ENCODE measurements at regions not wholly inside any gene's neighbourhood (a gene's known extent, or its start where the extent isn't known, plus 50 kb on each side); places are given as distances from the start of the nearest gene placed in this dataset.

- in situ Hi-C loops (cut with MboI; ENCODE audit: low sequenced_read_pairs): no loop called here
These were observed 558.2 kb upstream of the JAG1 start for GRCh38 chr20:11231742-11232648.

GRCh38 chr20:11232896-11233295 is 559.1 kb upstream of the JAG1 start:
- in situ Hi-C loops (cut with MboI; ENCODE audit: low sequenced_read_pairs): no loop called here

GRCh38 chr20:11234181-11234580 is 560.4 kb upstream of the JAG1 start:
- in situ Hi-C loops (cut with MboI; ENCODE audit: low sequenced_read_pairs): no loop called here

GRCh38 chr20:11234608-11235007 is 560.8 kb upstream of the JAG1 start:
- in situ Hi-C loops (cut with MboI; ENCODE audit: low sequenced_read_pairs): no loop called here

- in situ Hi-C loops (cut with MboI; ENCODE audit: low sequenced_read_pairs): no loop called here
These were observed 561.3 kb upstream of the JAG1 start for GRCh38 chr20:11235058-11235457.

GRCh38 chr20:11242320-11242719 is 568.5 kb upstream of the JAG1 start:
- in situ Hi-C loops (cut with MboI; ENCODE audit: low sequenced_read_pairs): no loop called here

- in situ Hi-C loops (cut with MboI; ENCODE audit: low sequenced_read_pairs): no loop called here
These were observed 571.6 kb upstream of the JAG1 start for GRCh38 chr20:11245431-11245830.

GRCh38 chr20:11246251-11246775 is 572.5 kb upstream of the JAG1 start:
- in situ Hi-C loops (cut with MboI; ENCODE audit: low sequenced_read_pairs): no loop called here

GRCh38 chr20:11247046-11248010 is 573.5 kb upstream of the JAG1 start:
- in situ Hi-C loops (cut with MboI; ENCODE audit: low sequenced_read_pairs): no loop called here

GRCh38 chr20:11248011-11248409 is 574.2 kb upstream of the JAG1 start:
- in situ Hi-C loops (cut with MboI; ENCODE audit: low sequenced_read_pairs): no loop called here

- in situ Hi-C loops (cut with MboI; ENCODE audit: low sequenced_read_pairs): no loop called here
These were observed 575.2 kb upstream of the JAG1 start for GRCh38 chr20:11248687-11249638.

GRCh38 chr20:11249683-11250082 is 575.9 kb upstream of the JAG1 start:
- in situ Hi-C loops (cut with MboI; ENCODE audit: low sequenced_read_pairs): no loop called here

GRCh38 chr20:11252447-11252846 is 578.6 kb upstream of the JAG1 start:
- in situ Hi-C loops (cut with MboI; ENCODE audit: low sequenced_read_pairs): no loop called here

GRCh38 chr20:11255455-11255854 is 581.7 kb upstream of the JAG1 start:
- in situ Hi-C loops (cut with MboI; ENCODE audit: low sequenced_read_pairs): no loop called here

- in situ Hi-C loops (cut with MboI; ENCODE audit: low sequenced_read_pairs): no loop called here
These were observed 582.1 kb upstream of the JAG1 start for GRCh38 chr20:11255860-11256259.

GRCh38 chr20:11260611-11261010 is 586.8 kb upstream of the JAG1 start:
- in situ Hi-C loops (cut with MboI; ENCODE audit: low sequenced_read_pairs): no loop called here

GRCh38 chr20:11261533-11262000 is 587.8 kb upstream of the JAG1 start:
- in situ Hi-C loops (cut with MboI; ENCODE audit: low sequenced_read_pairs): no loop called here

GRCh38 chr20:11266571-11266970 is 592.8 kb upstream of the JAG1 start:
- in situ Hi-C loops (cut with MboI; ENCODE audit: low sequenced_read_pairs): no loop called here

- in situ Hi-C loops (cut with MboI; ENCODE audit: low sequenced_read_pairs): no loop called here
These were observed 593.4 kb upstream of the JAG1 start for GRCh38 chr20:11267131-11267761.
